ENCODE measurements at regions not wholly inside any gene's neighbourhood (a gene's known extent, or its start where the extent isn't known, plus 50 kb on each side); places are given as distances from the start of the nearest gene placed in this dataset.

GRCh38 chr15:94042180-94042928 is 189.0 kb upstream of the MCTP2 start:
- no peaks in the 10 kb centered on the region for H3K36me3 ChIP-seq
- peaks cover 0 to 8% (median 0%) of the 10 kb centered on the region in 11 donors for H3K9me3 ChIP-seq
- intact Hi-C loops (cut with DNase I): no loop called here
- 71 to 73% methylated on average over 9 of the region's 9 CpGs for WGBS, 2 donors
- H3K4me1 ChIP-seq: no peaks in the 10 kb centered on the region
- H3K27me3 ChIP-seq: no peaks in the 10 kb centered on the region
- H3K27ac ChIP-seq: no peak overlapping the region
- ATAC-seq (peak in 2 of 8 donors; percentile 30 to 41), DNase-seq (no peak)
- TF ChIP-seq, protein P1, sequence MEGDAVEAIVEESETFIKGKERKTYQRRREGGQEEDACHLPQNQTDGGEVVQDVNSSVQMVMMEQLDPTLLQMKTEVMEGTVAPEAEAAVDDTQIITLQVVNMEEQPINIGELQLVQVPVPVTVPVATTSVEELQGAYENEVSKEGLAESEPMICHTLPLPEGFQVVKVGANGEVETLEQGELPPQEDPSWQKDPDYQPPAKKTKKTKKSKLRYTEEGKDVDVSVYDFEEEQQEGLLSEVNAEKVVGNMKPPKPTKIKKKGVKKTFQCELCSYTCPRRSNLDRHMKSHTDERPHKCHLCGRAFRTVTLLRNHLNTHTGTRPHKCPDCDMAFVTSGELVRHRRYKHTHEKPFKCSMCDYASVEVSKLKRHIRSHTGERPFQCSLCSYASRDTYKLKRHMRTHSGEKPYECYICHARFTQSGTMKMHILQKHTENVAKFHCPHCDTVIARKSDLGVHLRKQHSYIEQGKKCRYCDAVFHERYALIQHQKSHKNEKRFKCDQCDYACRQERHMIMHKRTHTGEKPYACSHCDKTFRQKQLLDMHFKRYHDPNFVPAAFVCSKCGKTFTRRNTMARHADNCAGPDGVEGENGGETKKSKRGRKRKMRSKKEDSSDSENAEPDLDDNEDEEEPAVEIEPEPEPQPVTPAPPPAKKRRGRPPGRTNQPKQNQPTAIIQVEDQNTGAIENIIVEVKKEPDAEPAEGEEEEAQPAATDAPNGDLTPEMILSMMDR (IDR thresholded peaks at IDR 0.05): no peak
- H3K4me3 ChIP-seq: no peak overlapping the region

- H3K27ac ChIP-seq: no peak overlapping the region
These were observed 189.6 kb upstream of the MCTP2 start for GRCh38 chr15:94041746-94042145.

GRCh38 chr15:94040541-94041248 is 190.7 kb upstream of the MCTP2 start:
- peaks cover 0 to 8% (median 0%) of the 10 kb centered on the region in 11 donors for H3K9me3 ChIP-seq
- intact Hi-C loops (cut with DNase I): no loop called here
- DNase-seq (no peak), ATAC-seq (no peak)
- no peak overlapping the region for H3K27ac ChIP-seq
- no peak overlapping the region for H3K4me3 ChIP-seq
- H3K36me3 ChIP-seq: no peaks in the 10 kb centered on the region
- H3K4me1 ChIP-seq: no peaks in the 10 kb centered on the region
- peaks cover 0 to 5% (median 0%) of the 10 kb centered on the region in 7 donors for H3K27me3 ChIP-seq
- 82 to 86% methylated on average over 2 of the region's 2 CpGs for WGBS, 2 donors
- TF ChIP-seq, protein P1 (IDR thresholded peaks at IDR 0.05): no peak

More at GRCh38 chr15:94041746-94042145, 189.6 kb upstream of the MCTP2 start:
- 56 to 62% methylated on average over 3 of the region's 3 CpGs for WGBS, 2 donors
- Histone ChIP-seq H3K4me3 (no peak overlapping the region), H3K36me3 (no peaks in the 10 kb centered on the region), H3K9me3 (peaks cover 0 to 8% (median 0%) of the 10 kb centered on the region in 11 donors), H3K4me1 (no peaks in the 10 kb centered on the region), H3K27me3 (peaks cover 0 to 5% (median 0%) of the 10 kb centered on the region in 7 donors)
- no peak for ATAC-seq
- TF ChIP-seq, protein P1 (IDR thresholded peaks at IDR 0.05): no peak
- DNase-seq: no peak
- intact Hi-C loops (cut with DNase I): no loop called here

DNA sequence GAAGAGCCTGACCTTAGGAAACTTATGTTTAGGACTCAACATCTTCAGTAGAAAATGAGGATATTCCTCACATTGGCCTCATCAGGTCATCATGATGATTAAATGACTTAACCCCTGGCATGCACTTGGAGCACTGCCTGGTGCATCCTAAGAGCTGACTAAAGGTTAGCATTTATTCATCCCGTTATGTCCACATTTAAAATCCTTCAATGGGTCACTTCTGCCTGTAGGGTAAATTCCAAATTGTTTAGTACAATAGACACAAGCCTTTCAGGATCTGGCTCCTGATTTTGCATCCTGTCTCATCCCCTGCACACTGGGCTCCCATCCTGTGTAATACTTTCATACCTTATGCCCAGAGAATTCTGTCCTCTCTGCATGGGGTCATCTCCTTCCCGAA is 195.2 kb upstream of the MCTP2 start:
- Histone ChIP-seq H3K27me3 (peaks cover 0 to 12% (median 0%) of the 10 kb centered on the region in 7 donors), H3K4me3 (no peak overlapping the region), H3K27ac (no peak overlapping the region), H3K4me1 (no peaks in the 10 kb centered on the region), H3K9me3 (peaks cover 0 to 8% (median 0%) of the 10 kb centered on the region in 11 donors), H3K36me3 (no peaks in the 10 kb centered on the region)
- TF ChIP-seq, protein P1 (IDR thresholded peaks at IDR 0.05): no peak
- ATAC-seq: no peak
- intact Hi-C loops (cut with DNase I): no loop called here
- DNase-seq: no peak
- WGBS, 2 donors: 78 to 86% methylated on average over 2 of the region's 2 CpGs

Measured in heart right ventricle (tissue), 16 donors.